H7 (cell line): ENCODE measurements at regions not wholly inside any gene's neighbourhood (a gene's known extent, or its start where the extent isn't known, plus 50 kb on each side); places are given as distances from the start of the nearest gene placed in this dataset.
A peak's percentile ranks its signal among the peaks of the same experiment; 100 is the strongest.

ENCODE experiments used
- DNase-seq: peaks from one replicate; pipeline ENCODE4 v3.0.0; 2012
- H3K27me3 ChIP-seq: 2 replicates; pipeline ENCODE4 v1.6.0; 2011; ENCODE audit warnings: mild to moderate bottlenecking, low read length; ENCODE audit not compliant: control insufficient read depth, insufficient read depth
- H3K36me3 ChIP-seq: replicated peaks from 2 replicates; pipeline ENCODE4 v1.5.1; 2011; ENCODE audit warnings: low read length; ENCODE audit not compliant: control insufficient read depth, insufficient read depth
- H3K4me3 ChIP-seq: 2 replicates; pipeline ENCODE4 v1.5.1; 2011; ENCODE audit warnings: low read depth, mild to moderate bottlenecking, control low read depth, low read length, moderate library complexity; ENCODE audit not compliant: insufficient read depth

DNA sequence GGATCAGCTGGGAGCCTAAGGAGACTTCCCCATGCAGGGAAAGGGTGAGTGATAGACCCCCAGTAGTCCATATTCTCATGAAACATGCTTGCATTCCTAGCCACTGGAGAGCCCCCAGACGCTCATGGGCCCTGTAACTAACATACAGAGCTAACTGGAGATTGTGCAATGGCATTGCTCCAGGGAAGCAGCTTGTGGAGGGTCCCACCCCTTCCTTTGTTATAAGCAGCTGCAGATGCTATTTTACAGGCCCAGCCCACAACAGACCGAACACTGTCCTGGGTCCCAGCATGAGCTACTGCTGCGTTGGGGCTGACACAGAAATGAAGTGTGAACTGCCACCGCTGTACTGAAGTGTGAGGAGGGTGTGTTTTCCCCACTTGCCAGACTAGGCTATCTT, 1465.7 kb upstream of the DIAPH2 start:
- no peaks in the 10 kb centered on the region for H3K27me3 ChIP-seq
- DNase-seq: peak; percentile 5
- H3K36me3 ChIP-seq: no peaks in the 10 kb centered on the region
- H3K4me3 ChIP-seq: no peak overlapping the region

DNA sequence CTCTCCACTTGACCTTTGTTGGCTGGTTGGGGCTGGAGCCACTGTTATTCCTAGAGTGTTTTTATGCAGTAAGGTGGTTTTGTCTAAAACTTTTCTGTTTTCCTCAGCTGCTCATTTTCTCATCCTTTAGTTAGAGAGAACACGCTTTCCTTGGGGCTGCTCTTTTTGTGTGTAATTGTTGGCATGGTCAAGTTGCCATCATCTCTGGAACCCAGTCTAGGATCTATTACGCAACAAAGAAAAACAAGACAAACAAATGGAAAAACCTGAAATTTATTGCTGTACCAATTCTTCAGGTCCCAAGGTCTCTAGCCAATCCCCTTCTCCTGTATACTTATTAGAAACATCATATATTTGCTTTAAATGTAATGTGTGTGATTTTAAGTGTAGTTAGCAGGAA, 1436.3 kb upstream of the DIAPH2 start:
- H3K27me3 ChIP-seq: no peaks in the 10 kb centered on the region
- H3K36me3 ChIP-seq: no peaks in the 10 kb centered on the region
- H3K4me3 ChIP-seq: no peak overlapping the region
- no peak for DNase-seq

DNA sequence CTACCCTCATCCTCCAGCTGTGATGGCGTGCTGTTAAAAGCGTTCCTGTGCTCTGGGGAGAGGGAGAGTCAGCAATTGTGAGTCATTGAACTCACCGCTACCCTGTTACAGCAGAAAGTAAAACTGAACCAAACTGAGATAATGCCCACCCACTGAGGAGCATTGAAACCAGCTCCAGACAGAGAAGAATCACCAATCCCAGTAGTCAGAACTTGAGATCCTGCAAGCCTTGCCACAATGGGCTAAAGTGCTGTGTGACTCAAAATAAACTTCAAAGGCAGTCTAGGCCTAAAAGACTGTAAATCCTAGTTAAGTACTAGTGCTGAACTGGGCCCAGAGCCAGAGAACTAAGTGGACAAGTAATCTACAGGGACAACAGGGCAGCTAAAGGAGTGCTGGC, 1394.2 kb upstream of the DIAPH2 start:
- no peak for DNase-seq
- Histone ChIP-seq H3K4me3 (no peak overlapping the region), H3K27me3 (no peaks in the 10 kb centered on the region), H3K36me3 (no peaks in the 10 kb centered on the region)

DNA sequence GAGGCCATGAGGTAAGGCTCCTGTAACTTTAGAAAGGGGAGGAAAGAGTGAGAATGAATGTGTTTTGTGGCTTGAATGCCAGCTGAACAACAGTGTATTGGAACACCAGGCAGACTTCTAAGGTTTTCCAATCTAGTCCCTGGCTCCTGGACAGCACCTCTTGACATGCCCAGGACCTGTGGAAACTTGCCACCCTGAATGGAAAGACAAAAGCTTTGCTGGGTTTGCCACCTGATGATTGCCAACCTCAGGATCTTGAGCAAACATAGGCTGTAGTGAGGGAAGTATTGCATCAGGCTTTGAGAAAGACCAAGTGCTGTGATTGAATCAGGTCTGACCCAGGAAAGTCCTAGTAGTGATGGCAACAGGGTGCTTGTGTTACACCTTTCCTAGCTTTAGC, 1393.1 kb upstream of the DIAPH2 start:
- Histone ChIP-seq H3K36me3 (no peaks in the 10 kb centered on the region), H3K27me3 (no peaks in the 10 kb centered on the region), H3K4me3 (no peak overlapping the region)
- no peak for DNase-seq

DNA sequence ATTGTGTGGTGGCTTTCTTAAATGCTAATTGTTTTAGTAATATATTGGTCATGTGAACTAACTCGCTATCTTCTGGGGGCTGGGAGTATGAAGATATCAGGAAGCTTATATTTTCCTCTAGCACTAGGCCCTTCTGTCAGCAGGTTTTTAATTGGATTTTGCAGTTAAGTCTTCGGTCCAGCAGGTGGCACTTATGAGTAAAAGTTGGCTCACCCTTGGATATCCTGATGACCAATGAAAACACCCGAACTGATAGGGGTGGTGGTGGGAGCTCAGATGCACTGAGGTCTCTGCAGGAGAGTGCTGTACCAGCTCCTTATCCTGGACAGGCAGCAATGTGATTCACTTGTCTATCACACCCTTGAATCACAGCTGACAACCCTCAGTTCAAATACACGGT, 1365.8 kb upstream of the DIAPH2 start:
- H3K4me3 ChIP-seq: no peak overlapping the region
- H3K27me3 ChIP-seq: no peaks in the 10 kb centered on the region
- H3K36me3 ChIP-seq: no peaks in the 10 kb centered on the region
- DNase-seq: peak; percentile 11

DNA sequence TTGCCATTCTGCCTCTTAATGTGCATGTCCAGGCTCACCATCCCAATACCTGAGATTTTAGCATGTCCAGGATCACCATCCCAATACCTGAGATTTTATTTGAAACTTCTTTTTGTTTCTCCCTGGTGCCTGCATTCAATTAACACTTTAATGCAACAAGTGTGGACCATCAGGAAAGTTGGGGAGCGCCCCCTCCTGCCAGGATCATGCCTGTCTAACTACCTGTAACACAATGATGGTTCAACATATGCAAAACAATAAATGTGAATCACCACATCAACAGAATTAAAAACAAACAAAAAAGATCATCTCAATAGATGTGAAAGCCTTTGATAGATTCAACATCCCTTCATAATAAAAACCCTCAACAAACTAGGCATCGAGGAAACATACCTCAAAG, 1359.5 kb upstream of the DIAPH2 start:
- no peak for DNase-seq
- H3K4me3 ChIP-seq: no peak overlapping the region
- H3K36me3 ChIP-seq: no peaks in the 10 kb centered on the region
- H3K27me3 ChIP-seq: no peaks in the 10 kb centered on the region

DNA sequence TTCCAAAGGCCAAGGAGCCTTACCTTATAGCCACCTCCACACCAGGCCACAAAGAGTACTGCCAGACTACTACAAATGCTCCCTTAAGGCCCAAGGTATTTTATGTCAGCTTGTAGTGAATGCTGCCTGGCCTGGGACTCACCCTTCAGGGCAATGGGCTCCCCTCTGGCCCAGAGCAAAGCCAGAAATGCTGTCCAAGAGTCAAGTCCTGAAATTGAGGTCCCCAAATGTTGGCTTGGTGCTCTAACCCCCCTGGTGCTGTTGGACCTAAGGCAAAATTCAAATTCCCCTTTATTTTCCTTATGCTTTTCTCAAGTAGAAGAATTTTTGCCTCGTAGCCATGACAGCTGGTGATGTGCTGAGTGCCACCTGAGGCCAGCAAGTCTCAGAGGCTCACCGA, 1354.3 kb upstream of the DIAPH2 start:
- no peak overlapping the region for H3K4me3 ChIP-seq
- no peaks in the 10 kb centered on the region for H3K27me3 ChIP-seq
- H3K36me3 ChIP-seq: no peaks in the 10 kb centered on the region
- no peak for DNase-seq

DNA sequence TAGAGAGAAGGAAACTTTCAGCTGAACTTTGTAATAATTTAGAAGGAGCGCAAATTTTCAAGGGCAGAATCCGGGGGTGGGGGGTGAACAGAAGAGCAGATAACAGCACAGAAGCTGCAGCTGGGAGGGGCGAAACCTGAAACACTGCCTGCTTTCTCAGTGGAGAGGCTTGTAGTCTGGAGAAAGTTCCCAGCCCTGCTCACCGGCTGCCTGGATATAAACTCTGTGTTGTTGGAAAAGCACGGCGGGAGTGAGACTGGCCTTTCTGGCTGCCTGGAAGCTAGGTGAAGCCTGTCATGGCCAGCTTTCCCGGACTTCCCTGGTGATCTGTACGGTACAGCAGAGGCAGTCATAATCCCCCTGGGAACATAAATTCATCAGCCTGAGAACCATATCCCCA, 1352.1 kb upstream of the DIAPH2 start:
- DNase-seq: no peak
- H3K27me3 ChIP-seq: no peaks in the 10 kb centered on the region
- no peaks in the 10 kb centered on the region for H3K36me3 ChIP-seq
- no peak overlapping the region for H3K4me3 ChIP-seq

DNA sequence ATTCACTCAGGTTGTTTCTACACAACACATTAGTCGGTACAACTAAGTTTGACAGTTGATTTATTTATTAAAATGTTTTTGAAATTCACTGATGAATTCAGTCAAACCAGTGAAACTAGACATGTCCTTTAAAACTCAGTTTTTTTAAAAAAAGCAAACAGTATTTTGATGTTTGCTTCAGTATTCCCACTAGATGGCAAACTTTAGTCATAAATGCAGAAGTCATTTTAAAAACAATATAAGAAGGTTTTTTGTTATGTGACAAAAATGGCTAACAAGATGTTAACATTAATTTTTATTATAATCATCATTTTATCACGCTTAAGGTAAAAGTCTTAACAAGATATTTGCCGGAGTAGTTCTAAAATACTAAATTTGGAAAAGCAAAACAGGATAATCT, 1337.8 kb upstream of the DIAPH2 start:
- H3K4me3 ChIP-seq: no peak overlapping the region
- DNase-seq: no peak

DNA sequence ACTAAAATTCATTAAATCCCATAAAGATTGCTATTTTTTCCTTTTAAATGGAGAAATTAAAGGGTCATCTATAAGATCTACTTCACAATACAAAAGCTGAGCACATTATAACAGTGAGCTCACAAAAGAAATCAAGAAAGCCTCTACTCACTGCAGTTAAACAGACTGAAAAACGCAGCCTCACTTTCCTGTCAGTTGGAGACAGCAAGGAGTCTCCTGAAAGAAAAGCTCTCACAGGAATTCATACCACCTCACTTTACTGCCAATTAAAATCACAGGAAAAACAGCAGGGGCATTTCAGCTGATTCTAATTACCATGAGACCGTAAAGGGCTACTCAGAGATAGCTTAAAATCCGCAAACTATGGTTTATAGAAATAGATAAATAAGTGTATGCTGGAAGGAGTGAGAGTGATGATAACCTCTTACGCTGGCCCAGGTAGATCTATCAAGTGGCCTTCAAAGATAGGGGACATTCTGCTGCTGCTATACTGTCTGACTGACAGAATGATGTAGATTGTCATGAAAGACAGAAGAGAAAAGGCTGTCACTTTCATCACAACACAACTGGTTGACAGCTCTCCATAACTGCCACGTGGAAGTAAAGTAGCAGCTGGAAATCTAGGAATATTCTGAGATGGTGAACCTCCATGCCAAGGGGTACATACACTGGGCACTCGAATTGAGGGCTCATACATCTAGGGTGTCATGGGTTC, 1333.7 kb upstream of the DIAPH2 start:
- Histone ChIP-seq H3K27me3 (no peaks in the 10 kb centered on the region), H3K36me3 (no peaks in the 10 kb centered on the region), H3K4me3 (no peak overlapping the region)
- no peak for DNase-seq

More for the DNA sequence above, 1337.8 kb upstream of the DIAPH2 start:
- H3K36me3 ChIP-seq: no peaks in the 10 kb centered on the region
- no peaks in the 10 kb centered on the region for H3K27me3 ChIP-seq

DNA sequence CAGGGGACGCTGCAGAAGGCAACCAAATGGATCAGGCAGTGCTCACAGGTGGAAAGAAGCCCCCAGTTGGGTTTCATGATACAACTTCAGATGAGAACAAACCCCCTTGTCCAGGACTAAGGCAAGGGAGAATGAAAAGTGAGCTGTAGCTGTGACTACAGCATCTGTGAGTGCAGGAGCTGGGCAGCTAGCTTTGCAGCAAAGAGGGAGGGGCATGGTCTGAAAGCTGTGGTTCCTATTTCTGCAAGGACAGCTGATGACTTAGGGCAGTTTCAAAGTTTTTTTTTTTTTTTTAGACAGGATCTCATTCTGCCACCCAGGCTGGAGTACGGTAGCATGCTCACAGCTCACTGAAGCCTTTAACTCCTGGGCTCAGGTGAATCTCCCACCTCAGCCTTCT, 1317.4 kb upstream of the DIAPH2 start:
- H3K4me3 ChIP-seq: no peak overlapping the region
- DNase-seq: no peak
- H3K36me3 ChIP-seq: no peaks in the 10 kb centered on the region
- H3K27me3 ChIP-seq: no peaks in the 10 kb centered on the region

DNA sequence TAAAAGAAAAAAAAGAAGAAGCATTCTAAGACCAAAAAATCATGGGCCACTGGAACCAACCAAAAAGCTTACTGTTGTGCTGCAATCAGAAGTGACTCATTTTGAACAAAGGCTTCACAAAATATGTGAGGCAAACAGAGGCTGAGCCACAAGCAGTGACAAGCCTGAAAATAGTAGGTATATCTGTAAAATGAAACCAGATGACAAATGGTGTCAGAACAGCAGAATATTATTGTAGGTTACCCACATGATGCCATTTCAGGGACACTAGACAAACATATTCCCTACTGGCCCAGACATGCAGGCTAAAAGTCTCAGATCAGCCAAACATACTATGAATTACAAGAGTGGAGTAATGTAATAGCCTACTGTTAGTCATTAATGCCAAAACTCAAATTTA, 1301.8 kb upstream of the DIAPH2 start:
- Histone ChIP-seq H3K27me3 (no peaks in the 10 kb centered on the region), H3K36me3 (no peaks in the 10 kb centered on the region), H3K4me3 (no peak overlapping the region)
- no peak for DNase-seq

DNA sequence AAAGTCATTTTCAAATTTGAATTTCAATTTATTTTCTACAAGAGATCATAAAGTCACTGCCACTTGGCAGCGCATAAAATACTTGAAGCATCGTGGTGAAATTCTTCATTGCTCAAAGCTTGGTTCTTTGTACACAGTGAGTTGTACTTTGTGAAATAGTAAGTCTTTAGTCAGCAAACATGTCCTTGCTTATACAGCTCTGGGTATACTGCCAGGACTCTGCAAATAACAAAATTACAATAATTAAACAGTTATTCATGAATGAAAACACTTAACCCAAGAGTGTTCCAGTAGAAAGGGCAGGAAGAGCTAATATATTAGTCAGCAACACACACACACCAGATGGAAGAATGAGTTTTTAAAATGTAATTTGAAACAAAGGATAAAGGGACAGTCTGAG, 1300.9 kb upstream of the DIAPH2 start:
- H3K4me3 ChIP-seq: no peak overlapping the region

DNA sequence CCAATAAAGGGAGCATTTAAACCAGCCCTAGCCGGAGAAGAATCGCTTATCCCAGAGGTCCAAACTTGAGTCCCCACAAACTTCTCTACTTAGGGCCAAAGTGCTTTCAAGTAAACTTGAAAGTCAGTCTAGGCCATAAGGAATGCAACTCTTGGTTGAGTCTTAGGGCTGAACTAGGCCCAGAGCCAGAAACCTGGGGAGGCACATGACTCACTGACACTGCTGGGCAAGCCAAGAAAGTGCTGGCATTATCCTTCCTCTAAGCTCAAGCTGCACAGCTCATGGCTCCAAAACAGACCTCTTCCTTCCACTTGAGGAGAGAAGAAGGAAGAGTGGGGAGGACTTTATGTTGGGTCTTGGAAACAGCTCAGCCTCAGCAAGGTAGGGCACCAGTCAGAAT, 1257.3 kb upstream of the DIAPH2 start:
- no peaks in the 10 kb centered on the region for H3K36me3 ChIP-seq
- no peaks in the 10 kb centered on the region for H3K27me3 ChIP-seq
- DNase-seq: no peak
- H3K4me3 ChIP-seq: no peak overlapping the region

More for the DNA sequence above, 1300.9 kb upstream of the DIAPH2 start:
- Histone ChIP-seq H3K36me3 (no peaks in the 10 kb centered on the region), H3K27me3 (no peaks in the 10 kb centered on the region)
- no peak for DNase-seq

DNA sequence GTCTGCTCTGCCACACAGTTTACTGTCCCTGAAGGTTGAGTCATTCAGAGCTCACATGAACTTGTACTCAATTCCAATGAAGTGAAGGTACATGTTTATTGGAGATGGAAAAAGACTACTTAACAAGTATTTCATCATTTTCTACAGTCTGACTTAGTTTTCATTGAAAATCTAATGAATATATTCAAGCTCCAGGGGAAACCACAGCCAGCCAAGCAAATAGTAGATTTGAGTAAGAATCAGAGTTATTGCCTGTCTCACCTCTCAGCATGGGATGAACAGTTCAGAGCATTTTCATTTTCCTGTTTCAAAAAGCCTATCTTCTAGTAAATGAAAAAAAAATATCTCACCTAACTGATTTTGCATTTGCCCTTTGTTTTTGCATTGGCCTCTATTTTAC, 1249.4 kb upstream of the DIAPH2 start:
- Histone ChIP-seq H3K4me3 (no peak overlapping the region), H3K27me3 (no peaks in the 10 kb centered on the region), H3K36me3 (no peaks in the 10 kb centered on the region)
- DNase-seq: no peak

DNA sequence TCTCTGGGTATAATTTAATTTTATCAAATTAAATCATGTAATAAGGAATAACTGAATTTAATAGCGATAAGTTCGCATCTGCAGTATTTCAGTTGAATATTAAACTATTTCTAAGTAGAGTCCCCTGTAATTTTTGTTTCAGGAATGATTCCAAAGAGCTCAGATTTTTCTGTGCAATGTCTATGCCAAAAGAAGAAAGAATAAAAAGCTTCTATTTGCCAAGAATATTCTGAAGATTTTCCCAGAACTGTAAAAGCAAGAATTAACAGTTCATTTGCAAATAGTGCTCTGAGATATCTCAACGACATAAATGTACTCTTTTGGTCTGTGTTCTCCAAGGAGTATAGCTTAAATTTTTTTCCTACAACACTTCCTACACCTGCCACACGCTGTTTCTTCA, 1242.8 kb upstream of the DIAPH2 start:
- H3K4me3 ChIP-seq: no peak overlapping the region
- no peaks in the 10 kb centered on the region for H3K27me3 ChIP-seq
- no peak for DNase-seq
- H3K36me3 ChIP-seq: no peaks in the 10 kb centered on the region
